SK-N-SH (cell line): ENCODE measurements at regions not wholly inside any gene's neighbourhood (a gene's known extent, or its start where the extent isn't known, plus 50 kb on each side); places are given as distances from the start of the nearest gene placed in this dataset.

ENCODE experiments used
- CTCF ChIA-PET: fragments of 300-600, 350-600 bp; formaldehyde crosslinking; extraction: SDS; loops from one replicate; lab custom pipeline; 2021; lab: Yijun Ruan, JAX
- POLR2A ChIA-PET: fragments of 350-600 bp; sonication (Branson Sonifier 250); formaldehyde crosslinking; extraction: SDS; loops from one replicate; lab custom pipeline; 2020; ENCODE audit warnings: antibody characterized with exemption, inconsistent platforms; lab: Yijun Ruan, JAX
- DNase-seq: peaks from one replicate; pipeline ENCODE4 v3.0.0; 2012
- H2AFZ ChIP-seq: fragments of 200-600 bp; sonication (generic); 2 replicates; pipeline ENCODE4 v1.8.1; 2016; ENCODE audit warnings: antibody characterized with exemption, mild to moderate bottlenecking, low read depth
- H3F3A ChIP-seq: fragments of 200-600 bp; sonication (generic); replicated peaks from 2 replicates; pipeline ENCODE3; 2016; ENCODE audit warnings: antibody characterized with exemption, mild to moderate bottlenecking; ENCODE audit not compliant: insufficient read depth
- H3K27ac ChIP-seq, 2 experiments: fragments of 200-500 bp in 1 of 2; fragments of 200-600 bp in 1 of 2; sonication (Bioruptor generic) in 1 of 2; sonication (generic), shearing (Covaris generic) in 1 of 2; 2 replicates each; pipeline versions ENCODE4 v1.5.1 to v1.6.1; 2014 to 2016; ENCODE audit warnings: low read depth in 2 of 2, inconsistent platforms in 1 of 2, low read length in 1 of 2, mild to moderate bottlenecking in 1 of 2, mixed read lengths in 1 of 2
- H3K27me3 ChIP-seq: fragments of 200-600 bp; sonication (generic), shearing (Covaris generic); 2 replicates; pipeline ENCODE4 v1.6.1; 2016; ENCODE audit warnings: mixed run types; ENCODE audit not compliant: insufficient read depth
- H3K36me3 ChIP-seq, 2 experiments: fragments of 200-500 bp in 1 of 2; fragments of 200-600 bp in 1 of 2; sonication (Bioruptor generic) in 1 of 2; sonication (generic) in 1 of 2; replicated peaks in 1 of 2; 2 replicates each; pipeline versions ENCODE3 to v1.5.1; 2014 to 2016; ENCODE audit warnings: low read length in 1 of 2, mild to moderate bottlenecking in 1 of 2; ENCODE audit not compliant: insufficient read depth in 2 of 2, control insufficient read depth in 1 of 2
- H3K4me1 ChIP-seq, 2 experiments: fragments of 200-500 bp in 1 of 2; fragments of 200-600 bp in 1 of 2; sonication (Bioruptor generic) in 1 of 2; sonication (generic), shearing (Covaris generic) in 1 of 2; 2 replicates each; pipeline versions ENCODE4 v1.5.1 to v1.6.1; 2014 to 2016; ENCODE audit warnings: low read depth in 1 of 2, low read length in 1 of 2, mixed run types in 1 of 2; ENCODE audit not compliant: insufficient read depth in 2 of 2, control insufficient read depth in 1 of 2
- H3K4me2 ChIP-seq: fragments of 200-600 bp; sonication (generic), shearing (Covaris generic); 2 replicates; pipeline ENCODE4 v1.6.1; 2017; ENCODE audit warnings: mixed run types
- H3K4me3 ChIP-seq, 2 experiments: fragments of 200-500 bp in 1 of 2; fragments of 200-600 bp in 1 of 2; sonication (Bioruptor generic) in 1 of 2; sonication (generic), shearing (Covaris generic) in 1 of 2; 2 replicates each; pipeline versions ENCODE4 v1.5.1 to v1.8.1; 2014 to 2016; ENCODE audit warnings: low read depth in 2 of 2, inconsistent platforms in 1 of 2, low read length in 1 of 2, mild to moderate bottlenecking in 1 of 2, mixed read lengths in 1 of 2, moderate library complexity in 1 of 2
- H3K79me2 ChIP-seq: fragments of 200-600 bp; sonication (generic); 2 replicates; pipeline ENCODE4 v1.8.1; 2017; ENCODE audit warnings: mild to moderate bottlenecking; ENCODE audit not compliant: insufficient read depth
- H3K9ac ChIP-seq: fragments of 200-600 bp; sonication (generic); 2 replicates; pipeline ENCODE4 v1.6.1; 2017; ENCODE audit warnings: mixed run types
- H3K9me2 ChIP-seq: fragments of 200-600 bp; sonication (generic); 2 replicates; pipeline ENCODE4 v1.6.1; 2017; ENCODE audit warnings: mixed run types
- H3K9me3 ChIP-seq: fragments of 200-600 bp; sonication (generic); 2 replicates; pipeline ENCODE4 v1.6.1; 2017; ENCODE audit warnings: mixed run types, mild to moderate bottlenecking, moderate library complexity
- H4K20me1 ChIP-seq: fragments of 200-600 bp; sonication (generic); 2 replicates; pipeline ENCODE4 v1.6.1; 2017; ENCODE audit warnings: mild to moderate bottlenecking, mixed run types; ENCODE audit not compliant: insufficient read depth
- CHD2 ChIP-seq: fragments of 150-350 bp; IDR thresholded peaks from 2 replicates; pipeline ENCODE4 v1.6.1; 2018; ENCODE audit warnings: low read length; ENCODE audit not compliant: partially characterized antibody
- CTCF ChIP-seq: fragments of 200-600 bp; sonication (generic); IDR thresholded peaks from 2 replicates; pipeline ENCODE4 v1.6.1; 2017; ENCODE audit warnings: antibody characterized with exemption, mild to moderate bottlenecking, moderate library complexity
- ELF1 ChIP-seq: IDR thresholded peaks from 2 replicates; pipeline ENCODE4 v1.4.0; 2012
- FOSL2 ChIP-seq: IDR thresholded peaks from 2 replicates; pipeline ENCODE4 v1.4.0; 2012; ENCODE audit warnings: low read depth, mild to moderate bottlenecking, moderate library complexity, borderline replicate concordance
- IRF3 ChIP-seq: fragments of 150-350 bp; IDR thresholded peaks from 2 replicates; pipeline ENCODE4 v1.6.1; 2016; ENCODE audit warnings: mild to moderate bottlenecking, low read depth, low read length
- NFIC ChIP-seq: IDR thresholded peaks from 2 replicates; pipeline ENCODE4 v1.4.0; 2012; ENCODE audit warnings: borderline replicate concordance
- RAD21 ChIP-seq: IDR thresholded peaks from 2 replicates; pipeline ENCODE4 v1.6.1; 2012; ENCODE audit warnings: mild to moderate bottlenecking, low read length
- RCOR1 ChIP-seq: fragments of 150-350 bp; IDR thresholded peaks from 2 replicates; pipeline ENCODE4 v1.6.1; 2017; ENCODE audit warnings: antibody characterized with exemption, low read length
- SMC3 ChIP-seq: IDR thresholded peaks from 2 replicates; pipeline ENCODE4 v1.6.1; 2012; ENCODE audit warnings: low read depth, low read length, improper control_type of control experiment
- TCF12 ChIP-seq: IDR thresholded peaks from 2 replicates; pipeline ENCODE4 v1.4.0; 2012
- ZBTB33 ChIP-seq: IDR thresholded peaks from 2 replicates; pipeline ENCODE4 v1.4.0; 2012; ENCODE audit warnings: low read depth, borderline replicate concordance
- WGBS: methylation state at CpG from one replicate; pipeline ENCODE4 v1.1.6; 2017; ENCODE audit warnings: low lambda C conversion rate; 5-methylcytosine and 5-hydroxymethylcytosine counted together

- peak; percentile 31 for DNase-seq
- H2AFZ ChIP-seq = no peak overlapping the region
- no peaks in the 10 kb centered on the region for H3F3A ChIP-seq
- ChIA-PET CTCF (interaction anchor here (0.6 to 1.2 kb wide), 9 partner anchors 11 to 53 kb away, joined by 3 to 4 read pairs (median 3); no protein-coding TSS in a partner anchor), POLR2A (no interaction called here)
- no peaks in the 10 kb centered on the region for H3K27me3 ChIP-seq
- no peaks in the 10 kb centered on the region for H3K9me2 ChIP-seq
- 0% methylated on average over 3 of the region's 4 CpGs for WGBS
- no peaks in the 10 kb centered on the region for H3K4me1 ChIP-seq
- H3K79me2 ChIP-seq = no peaks in the 10 kb centered on the region
- H4K20me1 ChIP-seq = no peaks in the 10 kb centered on the region
- H3K4me2 ChIP-seq = no peak overlapping the region
- H3K9me3 ChIP-seq = no peaks in the 10 kb centered on the region
- no peak overlapping the region for H3K9ac ChIP-seq
- H3K4me3 ChIP-seq = no peak overlapping the region
- TF ChIP-seq CTCF (peak; percentile 63), NFIC (no peak), TCF12 (no peak), RAD21 (peak; percentile 33; the same call in 1 of the 2 replicates), CHD2 (no peak), SMC3 (peak; percentile 22; the same call in 1 of the 2 replicates)
- TF ChIP-seq, all 33 proteins: peak for 3
- Histone ChIP-seq H3K36me3 (no peaks in the 10 kb centered on the region), H3K27ac (no peak overlapping the region)
These were observed 1365.8 kb upstream of the DIAPH2 start for GRCh38 chrX:95318882-95319281.

GRCh38 chrX:95325185-95325584 lies 1359.5 kb upstream of the DIAPH2 start:
- Histone ChIP-seq H3K27me3 (no peaks in the 10 kb centered on the region), H3K4me1 (no peaks in the 10 kb centered on the region), H3K36me3 (no peaks in the 10 kb centered on the region), H4K20me1 (no peaks in the 10 kb centered on the region), H3F3A (no peaks in the 10 kb centered on the region), H3K27ac (no peak overlapping the region), H3K79me2 (no peaks in the 10 kb centered on the region), H2AFZ (no peak overlapping the region), H3K4me3 (no peak overlapping the region), H3K9me3 (no peaks in the 10 kb centered on the region), H3K9ac (no peak overlapping the region), H3K9me2 (no peaks in the 10 kb centered on the region), H3K4me2 (no peak overlapping the region)
- DNase-seq = no peak
- ChIA-PET POLR2A (no interaction called here), CTCF (no interaction called here)
- TF ChIP-seq FOSL2 = no peak
- TF ChIP-seq IRF3 = no peak
- TF ChIP-seq SMC3 = no peak
- TF ChIP-seq RCOR1 = no peak
- 2% methylated on average over 2 of the region's 2 CpGs for WGBS

GRCh38 chrX:95330292-95330691 lies 1354.3 kb upstream of the DIAPH2 start:
- H3K27me3 ChIP-seq = no peaks in the 10 kb centered on the region
- CTCF ChIA-PET = no interaction called here
- WGBS = 5% methylated on average over 2 of the region's 2 CpGs

More at GRCh38 chrX:95330292-95330691, 1354.3 kb upstream of the DIAPH2 start:
- no peaks in the 10 kb centered on the region for H4K20me1 ChIP-seq
- POLR2A ChIA-PET = no interaction called here
- H3K9me2 ChIP-seq = no peaks in the 10 kb centered on the region
- DNase-seq = no peak
- H3K27ac ChIP-seq = no peak overlapping the region
- no peaks in the 10 kb centered on the region for H3K36me3 ChIP-seq
- H3K4me3 ChIP-seq = no peak overlapping the region
- H3K4me2 ChIP-seq = no peak overlapping the region
- no peaks in the 10 kb centered on the region for H3K9me3 ChIP-seq
- no peaks in the 10 kb centered on the region for H3K4me1 ChIP-seq
- no peak overlapping the region for H3K9ac ChIP-seq
- no peaks in the 10 kb centered on the region for H3F3A ChIP-seq
- H2AFZ ChIP-seq = no peak overlapping the region
- no peaks in the 10 kb centered on the region for H3K79me2 ChIP-seq
- TF ChIP-seq CTCF (no peak), ELF1 (no peak), ZBTB33 (no peak)
